SK-N-SH (cell line): ENCODE measurements at regions not wholly inside any gene's neighbourhood (a gene's known extent, or its start where the extent isn't known, plus 50 kb on each side); places are given as distances from the start of the nearest gene placed in this dataset.

Source experiments
- CTCF ChIA-PET: fragments of 300-600, 350-600 bp; formaldehyde crosslinking; extraction: SDS; loops from one replicate; lab custom pipeline; 2021; lab: Yijun Ruan, JAX
- POLR2A ChIA-PET: fragments of 350-600 bp; sonication (Branson Sonifier 250); formaldehyde crosslinking; extraction: SDS; loops from one replicate; lab custom pipeline; 2020; ENCODE audit warnings: antibody characterized with exemption, inconsistent platforms; lab: Yijun Ruan, JAX
- DNase-seq: peaks from one replicate; pipeline ENCODE4 v3.0.0; 2012
- H2AFZ ChIP-seq: fragments of 200-600 bp; sonication (generic); 2 replicates; pipeline ENCODE4 v1.8.1; 2016; ENCODE audit warnings: antibody characterized with exemption, mild to moderate bottlenecking, low read depth
- H3F3A ChIP-seq: fragments of 200-600 bp; sonication (generic); replicated peaks from 2 replicates; pipeline ENCODE3; 2016; ENCODE audit warnings: antibody characterized with exemption, mild to moderate bottlenecking; ENCODE audit not compliant: insufficient read depth
- H3K27ac ChIP-seq, 2 experiments: fragments of 200-500 bp in 1 of 2; fragments of 200-600 bp in 1 of 2; sonication (Bioruptor generic) in 1 of 2; sonication (generic), shearing (Covaris generic) in 1 of 2; 2 replicates each; pipeline versions ENCODE4 v1.5.1 to v1.6.1; 2014 to 2016; ENCODE audit warnings: low read depth in 2 of 2, inconsistent platforms in 1 of 2, low read length in 1 of 2, mild to moderate bottlenecking in 1 of 2, mixed read lengths in 1 of 2
- H3K27me3 ChIP-seq: fragments of 200-600 bp; sonication (generic), shearing (Covaris generic); 2 replicates; pipeline ENCODE4 v1.6.1; 2016; ENCODE audit warnings: mixed run types; ENCODE audit not compliant: insufficient read depth
- H3K36me3 ChIP-seq, 2 experiments: fragments of 200-500 bp in 1 of 2; fragments of 200-600 bp in 1 of 2; sonication (Bioruptor generic) in 1 of 2; sonication (generic) in 1 of 2; replicated peaks in 1 of 2; 2 replicates each; pipeline versions ENCODE3 to v1.5.1; 2014 to 2016; ENCODE audit warnings: low read length in 1 of 2, mild to moderate bottlenecking in 1 of 2; ENCODE audit not compliant: insufficient read depth in 2 of 2, control insufficient read depth in 1 of 2
- H3K4me1 ChIP-seq, 2 experiments: fragments of 200-500 bp in 1 of 2; fragments of 200-600 bp in 1 of 2; sonication (Bioruptor generic) in 1 of 2; sonication (generic), shearing (Covaris generic) in 1 of 2; 2 replicates each; pipeline versions ENCODE4 v1.5.1 to v1.6.1; 2014 to 2016; ENCODE audit warnings: low read depth in 1 of 2, low read length in 1 of 2, mixed run types in 1 of 2; ENCODE audit not compliant: insufficient read depth in 2 of 2, control insufficient read depth in 1 of 2
- H3K4me2 ChIP-seq: fragments of 200-600 bp; sonication (generic), shearing (Covaris generic); 2 replicates; pipeline ENCODE4 v1.6.1; 2017; ENCODE audit warnings: mixed run types
- H3K4me3 ChIP-seq, 2 experiments: fragments of 200-500 bp in 1 of 2; fragments of 200-600 bp in 1 of 2; sonication (Bioruptor generic) in 1 of 2; sonication (generic), shearing (Covaris generic) in 1 of 2; 2 replicates each; pipeline versions ENCODE4 v1.5.1 to v1.8.1; 2014 to 2016; ENCODE audit warnings: low read depth in 2 of 2, inconsistent platforms in 1 of 2, low read length in 1 of 2, mild to moderate bottlenecking in 1 of 2, mixed read lengths in 1 of 2, moderate library complexity in 1 of 2
- H3K79me2 ChIP-seq: fragments of 200-600 bp; sonication (generic); 2 replicates; pipeline ENCODE4 v1.8.1; 2017; ENCODE audit warnings: mild to moderate bottlenecking; ENCODE audit not compliant: insufficient read depth
- H3K9ac ChIP-seq: fragments of 200-600 bp; sonication (generic); 2 replicates; pipeline ENCODE4 v1.6.1; 2017; ENCODE audit warnings: mixed run types
- H3K9me2 ChIP-seq: fragments of 200-600 bp; sonication (generic); 2 replicates; pipeline ENCODE4 v1.6.1; 2017; ENCODE audit warnings: mixed run types
- H3K9me3 ChIP-seq: fragments of 200-600 bp; sonication (generic); 2 replicates; pipeline ENCODE4 v1.6.1; 2017; ENCODE audit warnings: mixed run types, mild to moderate bottlenecking, moderate library complexity
- H4K20me1 ChIP-seq: fragments of 200-600 bp; sonication (generic); 2 replicates; pipeline ENCODE4 v1.6.1; 2017; ENCODE audit warnings: mild to moderate bottlenecking, mixed run types; ENCODE audit not compliant: insufficient read depth
- CHD2 ChIP-seq: fragments of 150-350 bp; IDR thresholded peaks from 2 replicates; pipeline ENCODE4 v1.6.1; 2018; ENCODE audit warnings: low read length; ENCODE audit not compliant: partially characterized antibody
- ELF1 ChIP-seq: IDR thresholded peaks from 2 replicates; pipeline ENCODE4 v1.4.0; 2012
- EP300 ChIP-seq, 2 experiments: IDR thresholded peaks; 2 replicates each; pipeline versions ENCODE4 v1.4.0 to v1.6.1; 2012; ENCODE audit warnings: borderline replicate concordance in 1 of 2, low read depth in 1 of 2, low read length in 1 of 2
- FOXM1 ChIP-seq: IDR thresholded peaks from 2 replicates; pipeline ENCODE4 v1.4.0; 2012; ENCODE audit warnings: low read depth, mild to moderate bottlenecking
- GABPA ChIP-seq: IDR thresholded peaks from 2 replicates; pipeline ENCODE4 v1.4.0; 2012; ENCODE audit warnings: low read depth, mild to moderate bottlenecking
- JUND ChIP-seq: IDR thresholded peaks from 2 replicates; pipeline ENCODE4 v1.4.0; 2012
- RAD21 ChIP-seq: IDR thresholded peaks from 2 replicates; pipeline ENCODE4 v1.6.1; 2012; ENCODE audit warnings: mild to moderate bottlenecking, low read length
- RXRA ChIP-seq: IDR thresholded peaks from 2 replicates; pipeline ENCODE4 v1.4.0; 2012; ENCODE audit warnings: low read depth, mild to moderate bottlenecking, borderline replicate concordance
- SIN3A ChIP-seq: IDR thresholded peaks from 2 replicates; pipeline ENCODE4 v1.6.1; 2012; ENCODE audit warnings: low read depth, mild to moderate bottlenecking, low read length, moderate library complexity, borderline replicate concordance
- TAF1 ChIP-seq: IDR thresholded peaks from 2 replicates; pipeline ENCODE4 v1.6.1; 2012; ENCODE audit warnings: low read depth, mild to moderate bottlenecking, low read length, moderate library complexity, borderline replicate concordance
- TCF12 ChIP-seq: IDR thresholded peaks from 2 replicates; pipeline ENCODE4 v1.4.0; 2012
- TEAD4 ChIP-seq: IDR thresholded peaks from 2 replicates; pipeline ENCODE4 v1.4.0; 2012; ENCODE audit warnings: mild to moderate bottlenecking, borderline replicate concordance; ENCODE audit not compliant: insufficient read depth
- USF1 ChIP-seq: IDR thresholded peaks from 2 replicates; pipeline ENCODE4 v1.4.0; 2012; ENCODE audit warnings: low read depth, borderline replicate concordance
- USF2 ChIP-seq: fragments of 150-350 bp; IDR thresholded peaks from 2 replicates; pipeline ENCODE4 v1.6.1; 2017; ENCODE audit warnings: antibody characterized with exemption, low read length, low read depth, borderline replicate concordance
- YY1 ChIP-seq: IDR thresholded peaks from 2 replicates; pipeline ENCODE4 v1.4.0; 2012; ENCODE audit warnings: low read depth, mild to moderate bottlenecking
- WGBS: methylation state at CpG from one replicate; pipeline ENCODE4 v1.1.6; 2017; ENCODE audit warnings: low lambda C conversion rate; 5-methylcytosine and 5-hydroxymethylcytosine counted together
- TF ChIP-seq, protein P1 (sequence below): IDR thresholded peaks from 2 replicates; pipeline ENCODE4 v1.6.1; 2012; ENCODE audit warnings: mild to moderate bottlenecking, low read depth, low read length, moderate library complexity
- TF ChIP-seq, protein P2 (sequence below): fragments of 200-600 bp; sonication (generic); IDR thresholded peaks from 2 replicates; pipeline ENCODE4 v1.6.1; 2017; ENCODE audit warnings: antibody characterized with exemption, mild to moderate bottlenecking, moderate library complexity

DNA sequence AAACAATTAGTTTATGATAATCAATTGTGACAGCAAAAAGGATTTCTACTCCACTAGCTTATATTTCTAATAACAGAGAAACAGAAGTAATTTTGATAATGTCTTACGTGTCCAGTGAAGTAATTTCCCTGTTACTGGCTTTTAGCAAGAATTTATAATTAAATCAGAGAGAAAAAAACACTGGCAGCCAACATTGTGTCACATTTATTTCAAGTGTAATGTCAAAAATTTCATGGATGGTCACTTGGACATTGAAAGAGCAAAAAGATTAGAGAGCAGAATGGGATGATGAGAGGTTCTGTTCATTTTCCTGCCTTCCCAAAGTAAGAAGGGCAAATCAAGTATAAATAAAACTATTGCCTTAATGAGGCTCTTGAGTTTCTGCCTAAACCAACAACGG is 239.3 kb upstream of the SEMA6A start:
- 9% methylated on average over 2 of the region's 2 CpGs for WGBS
- TF ChIP-seq TCF12 (no peak), JUND (no peak), RXRA (no peak), FOXM1 (no peak), TAF1 (no peak), RAD21 (no peak), USF1 (no peak), TEAD4 (no peak), SIN3A (no peak), EP300 (IDR thresholded peaks at IDR 0.05; ENCODE audit: borderline replicate concordance in 1 of 2, low read depth in 1 of 2, low read length in 1 of 2) (no peak), YY1 (no peak), USF2 (no peak), ELF1 (no peak), CHD2 (no peak), GABPA (no peak)
- TF ChIP-seq, protein P1, sequence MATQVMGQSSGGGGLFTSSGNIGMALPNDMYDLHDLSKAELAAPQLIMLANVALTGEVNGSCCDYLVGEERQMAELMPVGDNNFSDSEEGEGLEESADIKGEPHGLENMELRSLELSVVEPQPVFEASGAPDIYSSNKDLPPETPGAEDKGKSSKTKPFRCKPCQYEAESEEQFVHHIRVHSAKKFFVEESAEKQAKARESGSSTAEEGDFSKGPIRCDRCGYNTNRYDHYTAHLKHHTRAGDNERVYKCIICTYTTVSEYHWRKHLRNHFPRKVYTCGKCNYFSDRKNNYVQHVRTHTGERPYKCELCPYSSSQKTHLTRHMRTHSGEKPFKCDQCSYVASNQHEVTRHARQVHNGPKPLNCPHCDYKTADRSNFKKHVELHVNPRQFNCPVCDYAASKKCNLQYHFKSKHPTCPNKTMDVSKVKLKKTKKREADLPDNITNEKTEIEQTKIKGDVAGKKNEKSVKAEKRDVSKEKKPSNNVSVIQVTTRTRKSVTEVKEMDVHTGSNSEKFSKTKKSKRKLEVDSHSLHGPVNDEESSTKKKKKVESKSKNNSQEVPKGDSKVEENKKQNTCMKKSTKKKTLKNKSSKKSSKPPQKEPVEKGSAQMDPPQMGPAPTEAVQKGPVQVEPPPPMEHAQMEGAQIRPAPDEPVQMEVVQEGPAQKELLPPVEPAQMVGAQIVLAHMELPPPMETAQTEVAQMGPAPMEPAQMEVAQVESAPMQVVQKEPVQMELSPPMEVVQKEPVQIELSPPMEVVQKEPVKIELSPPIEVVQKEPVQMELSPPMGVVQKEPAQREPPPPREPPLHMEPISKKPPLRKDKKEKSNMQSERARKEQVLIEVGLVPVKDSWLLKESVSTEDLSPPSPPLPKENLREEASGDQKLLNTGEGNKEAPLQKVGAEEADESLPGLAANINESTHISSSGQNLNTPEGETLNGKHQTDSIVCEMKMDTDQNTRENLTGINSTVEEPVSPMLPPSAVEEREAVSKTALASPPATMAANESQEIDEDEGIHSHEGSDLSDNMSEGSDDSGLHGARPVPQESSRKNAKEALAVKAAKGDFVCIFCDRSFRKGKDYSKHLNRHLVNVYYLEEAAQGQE = no peak
- TF ChIP-seq, protein P2, sequence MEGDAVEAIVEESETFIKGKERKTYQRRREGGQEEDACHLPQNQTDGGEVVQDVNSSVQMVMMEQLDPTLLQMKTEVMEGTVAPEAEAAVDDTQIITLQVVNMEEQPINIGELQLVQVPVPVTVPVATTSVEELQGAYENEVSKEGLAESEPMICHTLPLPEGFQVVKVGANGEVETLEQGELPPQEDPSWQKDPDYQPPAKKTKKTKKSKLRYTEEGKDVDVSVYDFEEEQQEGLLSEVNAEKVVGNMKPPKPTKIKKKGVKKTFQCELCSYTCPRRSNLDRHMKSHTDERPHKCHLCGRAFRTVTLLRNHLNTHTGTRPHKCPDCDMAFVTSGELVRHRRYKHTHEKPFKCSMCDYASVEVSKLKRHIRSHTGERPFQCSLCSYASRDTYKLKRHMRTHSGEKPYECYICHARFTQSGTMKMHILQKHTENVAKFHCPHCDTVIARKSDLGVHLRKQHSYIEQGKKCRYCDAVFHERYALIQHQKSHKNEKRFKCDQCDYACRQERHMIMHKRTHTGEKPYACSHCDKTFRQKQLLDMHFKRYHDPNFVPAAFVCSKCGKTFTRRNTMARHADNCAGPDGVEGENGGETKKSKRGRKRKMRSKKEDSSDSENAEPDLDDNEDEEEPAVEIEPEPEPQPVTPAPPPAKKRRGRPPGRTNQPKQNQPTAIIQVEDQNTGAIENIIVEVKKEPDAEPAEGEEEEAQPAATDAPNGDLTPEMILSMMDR = no peak
- Histone ChIP-seq H3K36me3 (no peaks in the 10 kb centered on the region), H3K27ac (no peak overlapping the region), H3K4me3 (no peak overlapping the region), H3K79me2 (no peaks in the 10 kb centered on the region), H3K4me2 (no peak overlapping the region), H3F3A (no peaks in the 10 kb centered on the region), H3K9me2 (no peaks in the 10 kb centered on the region), H3K27me3 (no peaks in the 10 kb centered on the region), H3K4me1 (peaks cover 0 to 2% of the 10 kb centered on the region in 2 experiments; a peak in 2 of 4 replicates), H3K9me3 (no peaks in the 10 kb centered on the region), H4K20me1 (no peaks in the 10 kb centered on the region), H3K9ac (no peak overlapping the region), H2AFZ (no peak overlapping the region)
- ChIA-PET POLR2A (no interaction called here), CTCF (no interaction called here)
- DNase-seq = no peak
